ENCODE measurements at regions not wholly inside any gene's neighbourhood (a gene's known extent, or its start where the extent isn't known, plus 50 kb on each side); places are given as distances from the start of the nearest gene placed in this dataset.

GRCh38 chrX:117510453-117510852 is 606.2 kb downstream of the KLHL13 start:
- no peak for TF ChIP-seq CTCF (IDR thresholded peaks at IDR 0.05)
- no peak for TF ChIP-seq POLR2AphosphoS5 (IDR thresholded peaks at IDR 0.05; ENCODE audit: insufficient read depth in 1 of 2, low read depth in 1 of 2)
- TF ChIP-seq POLR2A (IDR thresholded peaks at IDR 0.05) = no peak

All from vagina (tissue), 2 donors.